ENCODE measurements at regions not wholly inside any gene's neighbourhood (a gene's known extent, or its start where the extent isn't known, plus 50 kb on each side); places are given as distances from the start of the nearest gene placed in this dataset.
A peak's percentile ranks its signal among the peaks of the same experiment; 100 is the strongest.

DNA sequence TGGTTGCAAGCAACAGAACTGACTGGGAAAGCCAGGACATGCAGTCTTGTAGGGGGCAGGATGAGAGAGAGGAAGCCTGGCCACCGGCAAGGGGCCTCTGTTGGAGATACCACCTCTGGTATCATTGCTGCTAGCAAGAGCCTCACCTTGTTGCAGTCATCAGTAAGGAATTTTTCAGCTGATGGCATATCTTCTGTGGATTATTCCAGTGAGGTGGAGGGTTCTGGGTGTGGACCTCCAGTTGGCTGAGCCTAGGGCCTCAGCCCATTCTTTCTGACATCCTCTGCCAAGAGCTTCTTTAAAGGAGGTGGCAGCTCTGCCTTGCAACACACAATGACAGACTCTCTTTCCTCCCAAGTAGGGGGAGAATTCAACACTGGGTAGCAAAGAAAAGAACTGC is 128.9 kb downstream of the AQP9 start:
- DNase-seq (ENCODE audit: low read depth, low spot score): no peak
- in situ Hi-C loops (cut with HindIII; ENCODE audit: low pct_unique_long_range_greater_than_20kb, low sequenced_read_pairs): no loop called here

DNA sequence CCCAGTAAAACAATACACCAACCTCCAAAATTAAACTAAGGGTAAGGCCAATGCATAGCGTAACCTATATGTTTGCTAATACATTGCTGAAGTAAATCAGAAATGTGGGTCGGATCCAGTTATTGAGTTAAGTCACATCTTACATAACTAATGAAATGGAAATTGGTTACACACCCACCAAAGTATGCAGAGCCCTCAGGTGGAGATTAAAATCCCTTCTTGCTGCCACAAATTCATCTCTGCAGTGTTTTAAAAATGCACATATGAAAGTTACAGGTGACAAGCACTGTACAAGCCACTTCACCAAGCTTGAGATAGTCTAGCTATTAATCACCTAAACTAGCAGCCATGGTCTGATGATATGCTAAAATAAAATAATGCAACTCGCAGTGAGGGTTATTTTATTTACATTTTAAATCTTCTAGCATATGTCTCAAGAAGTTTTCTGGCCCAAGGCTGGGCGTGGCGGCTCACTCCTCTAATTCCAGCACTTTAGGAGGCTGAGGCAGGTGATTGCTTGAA is 130.6 kb downstream of the AQP9 start:
- in situ Hi-C loops (cut with HindIII; ENCODE audit: low pct_unique_long_range_greater_than_20kb, low sequenced_read_pairs): no loop called here
- no peak for DNase-seq (ENCODE audit: low read depth, low spot score)

DNA sequence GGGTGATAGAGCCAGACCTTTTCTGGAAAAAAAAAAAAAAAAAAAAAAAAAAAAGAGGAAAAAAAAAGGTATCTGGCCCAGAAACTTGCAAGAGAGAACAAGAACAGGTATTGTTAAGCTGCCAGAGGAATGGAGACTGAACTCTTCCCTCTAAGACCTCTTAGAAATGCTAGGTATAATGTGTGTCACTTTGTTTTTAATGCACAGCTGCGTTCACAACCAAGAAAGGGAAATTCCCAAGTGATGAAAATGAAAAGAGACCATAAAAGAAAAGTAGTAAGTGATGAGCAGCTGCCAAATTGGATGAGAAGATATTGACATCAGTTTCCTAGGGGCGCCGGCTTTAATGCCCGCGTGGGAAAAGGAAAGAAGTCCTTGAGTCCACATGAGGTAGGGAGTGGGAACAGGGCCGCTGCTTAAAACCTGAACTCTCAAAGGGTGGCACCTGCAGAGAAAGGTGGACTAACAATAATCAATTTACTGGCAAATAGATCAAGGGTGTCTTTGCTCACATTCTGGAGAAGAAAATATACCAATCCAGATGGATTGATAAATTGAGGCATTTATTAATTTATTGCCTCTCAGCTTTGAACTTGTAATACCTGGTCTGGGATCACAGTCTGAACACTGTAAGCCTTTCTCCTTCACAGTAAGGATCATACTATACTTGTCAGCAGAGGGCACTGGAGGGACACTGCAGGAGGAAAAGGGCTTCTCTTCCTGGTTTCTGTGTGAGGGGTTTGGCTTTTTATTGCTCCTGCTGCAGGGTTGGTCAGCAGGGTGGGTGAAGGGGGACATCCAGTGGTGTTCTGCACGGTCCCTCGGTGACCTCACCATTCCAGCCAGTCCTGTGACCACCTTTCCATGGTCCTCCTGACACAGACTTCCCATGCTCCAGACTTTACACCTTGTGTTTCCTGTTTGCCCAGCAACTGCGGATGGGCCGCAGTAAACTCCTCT is 131.6 kb downstream of the AQP9 start:
- in situ Hi-C loops (cut with HindIII; ENCODE audit: low pct_unique_long_range_greater_than_20kb, low sequenced_read_pairs): no loop called here
- DNase-seq (ENCODE audit: low read depth, low spot score): peak; percentile 80

DNA sequence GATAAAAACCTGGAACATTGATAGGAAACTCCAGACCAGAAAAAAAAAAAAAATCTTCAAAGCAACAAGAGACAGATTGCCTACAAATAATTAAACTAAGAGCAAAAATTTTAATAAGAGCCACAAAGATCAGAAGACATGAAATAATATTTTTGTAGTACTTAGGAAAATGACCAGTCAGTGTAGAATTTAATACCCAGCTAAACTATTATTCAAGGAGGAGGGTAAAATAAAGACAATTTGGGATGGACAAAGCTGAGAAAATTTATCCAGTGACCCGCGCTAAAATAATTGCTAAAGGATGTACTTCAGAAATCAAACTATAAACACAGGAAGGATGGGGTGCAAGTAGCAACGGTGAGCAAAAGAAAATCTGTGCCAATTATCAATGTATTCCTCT is 133.2 kb downstream of the AQP9 start:
- DNase-seq (ENCODE audit: low read depth, low spot score): no peak
- in situ Hi-C loops (cut with HindIII; ENCODE audit: low pct_unique_long_range_greater_than_20kb, low sequenced_read_pairs): no loop called here

DNA sequence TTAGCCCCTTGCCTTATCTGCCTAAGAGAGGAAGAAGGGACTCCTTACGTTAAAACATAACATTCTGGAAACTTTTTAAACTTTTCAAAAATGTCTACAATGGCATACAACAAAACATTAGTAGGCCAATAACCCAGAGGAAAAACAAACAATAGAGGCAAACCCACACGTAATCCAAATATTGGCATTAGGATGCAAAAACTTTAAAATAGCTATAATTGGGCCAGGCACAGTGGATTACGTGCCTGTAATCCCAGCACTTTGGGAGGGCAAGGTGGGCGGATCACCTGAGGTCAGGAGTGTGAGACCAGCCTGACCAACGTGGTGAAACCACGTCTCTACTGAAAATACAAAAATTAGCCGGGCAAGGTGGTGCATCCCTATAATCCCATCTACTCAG is 134.9 kb downstream of the AQP9 start:
- DNase-seq (ENCODE audit: low read depth, low spot score): no peak
- in situ Hi-C loops (cut with HindIII; ENCODE audit: low pct_unique_long_range_greater_than_20kb, low sequenced_read_pairs): no loop called here

DNA sequence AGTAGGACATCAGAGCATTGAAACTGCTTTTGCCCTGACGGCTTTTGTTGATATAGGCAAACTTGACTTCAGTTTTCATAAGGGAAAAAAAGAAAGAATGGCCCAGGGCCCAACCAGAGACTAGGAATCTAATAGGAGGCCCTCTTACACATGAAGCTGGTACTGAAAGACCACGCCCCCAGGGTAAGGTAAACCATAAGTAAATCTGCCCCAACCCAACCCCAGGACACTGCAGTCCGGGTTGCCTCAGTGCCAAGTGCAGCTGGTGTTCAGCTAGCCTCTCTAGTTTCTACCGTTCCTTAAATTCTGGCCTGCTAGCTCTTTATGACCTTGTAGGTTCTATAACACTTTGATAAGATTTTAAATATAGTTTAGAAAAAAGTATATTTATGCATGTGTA is 136.7 kb downstream of the AQP9 start:
- in situ Hi-C loops (cut with HindIII; ENCODE audit: low pct_unique_long_range_greater_than_20kb, low sequenced_read_pairs): no loop called here
- DNase-seq (ENCODE audit: low read depth, low spot score): no peak

DNA sequence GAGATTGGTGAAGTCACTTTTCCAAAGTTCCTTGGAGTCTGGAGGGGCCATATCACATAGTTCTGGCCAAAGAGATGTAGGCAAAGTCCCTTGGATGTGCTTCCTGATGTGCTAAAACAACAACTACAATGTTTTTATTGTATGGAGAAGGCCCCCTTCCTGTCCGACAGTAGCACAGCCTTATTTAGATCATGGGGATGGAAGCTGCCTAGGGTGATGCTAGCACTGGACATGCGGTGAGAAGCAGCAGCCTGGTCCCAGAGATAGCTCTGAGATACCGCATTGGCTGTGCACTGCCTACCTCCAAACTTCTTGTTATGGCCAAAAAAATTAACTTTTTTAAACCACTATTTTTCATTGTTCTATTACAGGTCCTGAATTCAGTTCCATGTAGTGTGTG is 137.6 kb downstream of the AQP9 start:
- no peak for DNase-seq (ENCODE audit: low read depth, low spot score)
- in situ Hi-C loops (cut with HindIII; ENCODE audit: low pct_unique_long_range_greater_than_20kb, low sequenced_read_pairs): no loop called here

DNA sequence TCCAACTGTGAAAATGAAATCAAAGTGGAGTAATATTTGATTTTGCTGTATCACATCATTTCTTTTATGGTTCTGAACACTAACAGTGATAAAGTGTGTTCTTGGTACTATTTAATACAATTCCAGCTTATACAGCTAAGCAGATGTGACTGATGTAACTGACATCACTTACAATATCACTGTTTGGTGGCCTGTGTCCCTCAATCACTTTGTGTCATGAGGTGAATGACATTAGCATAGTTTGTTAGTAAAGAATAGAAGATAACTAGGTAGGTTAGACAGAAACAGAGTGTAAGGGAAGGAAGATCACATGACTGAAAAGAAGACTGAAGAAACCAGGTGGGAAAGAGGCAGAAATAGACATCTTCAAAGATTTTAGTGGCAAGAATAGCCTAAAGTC is 138.7 kb downstream of the AQP9 start:
- in situ Hi-C loops (cut with HindIII; ENCODE audit: low pct_unique_long_range_greater_than_20kb, low sequenced_read_pairs): no loop called here

DNA sequence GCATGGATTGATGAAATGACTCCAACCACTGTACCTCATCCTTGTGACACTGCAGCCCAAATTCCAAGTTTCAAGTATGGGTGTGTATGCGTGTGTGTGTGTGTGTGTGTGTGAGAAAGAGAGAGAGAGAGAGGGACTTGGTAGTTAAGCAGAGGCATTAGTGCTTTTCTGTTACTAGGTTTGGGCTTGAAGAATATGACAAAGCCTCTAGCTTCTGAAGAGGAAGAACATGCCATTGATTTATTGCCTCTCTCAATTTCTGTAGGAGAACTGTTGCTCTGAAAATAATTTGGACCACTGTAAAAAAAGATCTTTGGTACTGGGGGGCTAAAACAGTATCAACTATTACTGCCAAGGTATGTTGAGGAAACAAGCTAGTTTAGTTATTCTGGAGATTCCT is 139.2 kb downstream of the AQP9 start:
- no peak for DNase-seq (ENCODE audit: low read depth, low spot score)
- in situ Hi-C loops (cut with HindIII; ENCODE audit: low pct_unique_long_range_greater_than_20kb, low sequenced_read_pairs): no loop called here

More for the DNA sequence above, 138.7 kb downstream of the AQP9 start:
- DNase-seq (ENCODE audit: low read depth, low spot score): no peak

DNA sequence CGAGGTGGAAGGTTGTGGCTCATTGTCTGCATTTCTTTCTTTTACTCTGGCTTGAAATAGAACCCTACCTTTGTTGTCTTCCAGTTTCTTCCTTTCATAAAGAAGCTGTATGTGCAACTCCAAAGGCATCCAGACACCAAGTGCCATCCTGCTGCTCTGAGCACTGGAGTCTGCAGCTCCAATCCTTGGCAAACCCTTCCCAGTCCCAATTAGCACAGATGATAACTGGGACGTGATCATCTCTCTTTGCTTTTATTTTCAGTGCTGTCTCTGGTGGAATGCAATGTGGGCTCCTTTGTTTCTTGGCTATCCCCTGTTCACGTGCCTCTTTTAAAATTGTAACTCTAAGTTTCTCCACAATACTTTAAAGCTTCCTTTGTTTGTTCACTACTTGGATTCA is 140.9 kb downstream of the AQP9 start:
- DNase-seq (ENCODE audit: low read depth, low spot score): no peak
- in situ Hi-C loops (cut with HindIII; ENCODE audit: low pct_unique_long_range_greater_than_20kb, low sequenced_read_pairs): no loop called here

DNA sequence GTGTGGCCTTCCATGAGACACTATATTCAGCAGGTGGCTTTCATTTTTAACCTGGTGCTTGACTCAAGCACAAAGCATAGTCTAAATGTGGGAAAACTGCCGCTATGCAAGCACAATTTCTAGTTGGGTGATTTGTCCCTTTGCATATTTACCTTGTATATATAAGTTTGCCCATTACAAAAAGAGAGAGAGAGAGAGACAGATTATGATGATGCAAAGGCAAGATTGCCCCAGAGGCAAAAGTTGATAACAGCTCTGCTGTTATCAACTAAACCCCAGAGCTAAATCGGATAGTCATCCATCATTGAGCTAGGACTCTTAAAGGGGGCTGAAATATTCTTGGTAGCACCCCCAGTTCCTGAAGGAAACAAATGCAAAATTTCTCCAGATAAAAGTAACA is 141.5 kb downstream of the AQP9 start:
- in situ Hi-C loops (cut with HindIII; ENCODE audit: low pct_unique_long_range_greater_than_20kb, low sequenced_read_pairs): no loop called here
- DNase-seq (ENCODE audit: low read depth, low spot score): no peak

DNA sequence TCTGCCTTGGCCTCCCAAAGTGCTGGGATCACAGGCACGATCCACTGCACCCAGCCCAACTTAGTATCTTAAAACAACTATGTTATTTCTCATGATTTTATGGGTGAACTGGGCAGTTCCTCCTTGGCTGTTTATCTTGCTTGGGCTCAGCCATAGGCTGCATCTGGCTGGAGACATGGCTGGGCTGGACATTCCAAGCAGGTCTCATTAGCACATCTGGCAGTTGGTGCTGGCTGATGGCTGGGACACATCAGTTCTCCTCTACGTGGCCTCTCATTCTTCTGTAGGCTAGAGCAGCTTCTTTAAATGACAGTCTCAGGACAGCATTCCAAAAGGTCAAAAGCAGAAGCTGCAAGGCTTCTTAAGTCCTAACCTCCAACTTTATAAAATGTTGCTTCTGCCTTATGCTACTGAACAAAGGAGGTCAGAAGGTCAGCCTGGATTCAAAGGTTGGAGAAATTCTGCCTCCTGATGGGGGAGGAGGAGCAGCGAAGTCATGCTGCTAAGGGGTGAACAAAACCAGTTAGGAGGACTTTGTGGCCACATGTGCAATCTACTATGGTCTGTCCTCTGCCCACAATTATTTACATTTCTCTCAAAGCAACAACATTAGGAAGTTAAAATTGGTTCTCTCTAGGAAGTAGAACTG is 144.0 kb downstream of the AQP9 start:
- in situ Hi-C loops (cut with HindIII; ENCODE audit: low pct_unique_long_range_greater_than_20kb, low sequenced_read_pairs): no loop called here
- DNase-seq (ENCODE audit: low read depth, low spot score): no peak

DNA sequence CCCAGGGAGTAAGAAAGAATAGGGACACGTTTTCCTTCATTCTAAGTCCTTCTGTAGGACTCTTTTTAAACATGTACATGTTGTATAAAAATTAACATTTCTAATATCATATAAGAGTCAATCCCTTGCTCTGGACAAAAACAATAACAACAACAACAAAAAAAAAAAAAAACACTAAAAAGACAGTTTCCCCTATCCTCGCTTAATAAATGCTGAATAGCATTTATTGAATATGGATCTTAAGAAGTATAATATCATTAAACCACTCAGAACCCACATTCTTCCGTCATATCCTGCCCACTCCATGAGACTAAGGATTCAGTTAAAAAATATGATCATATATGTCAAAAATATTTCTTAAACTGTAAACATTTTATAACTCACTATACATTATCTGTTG is 145.1 kb downstream of the AQP9 start:
- no peak for DNase-seq (ENCODE audit: low read depth, low spot score)
- in situ Hi-C loops (cut with HindIII; ENCODE audit: low pct_unique_long_range_greater_than_20kb, low sequenced_read_pairs): no loop called here

DNA sequence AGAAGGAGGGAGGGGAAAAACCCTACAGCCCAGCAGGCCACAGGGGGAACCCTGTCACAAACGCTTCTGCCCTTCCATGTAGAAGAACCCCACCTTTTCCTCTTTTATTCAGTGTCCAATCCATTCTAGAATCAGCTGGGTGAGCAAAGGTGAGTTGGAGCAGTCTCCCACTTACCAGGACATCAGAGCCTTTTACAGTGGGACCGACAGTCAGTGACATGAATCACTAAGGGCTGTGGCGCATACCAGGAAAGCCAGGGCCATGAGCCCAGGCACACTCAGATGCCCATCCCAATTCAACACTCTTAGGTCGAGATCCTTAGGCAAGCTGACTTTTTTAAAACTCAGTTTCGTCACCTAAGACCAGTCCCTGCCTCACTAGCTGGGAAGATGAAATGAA is 146.1 kb downstream of the AQP9 start:
- in situ Hi-C loops (cut with HindIII; ENCODE audit: low pct_unique_long_range_greater_than_20kb, low sequenced_read_pairs): no loop called here

DNA sequence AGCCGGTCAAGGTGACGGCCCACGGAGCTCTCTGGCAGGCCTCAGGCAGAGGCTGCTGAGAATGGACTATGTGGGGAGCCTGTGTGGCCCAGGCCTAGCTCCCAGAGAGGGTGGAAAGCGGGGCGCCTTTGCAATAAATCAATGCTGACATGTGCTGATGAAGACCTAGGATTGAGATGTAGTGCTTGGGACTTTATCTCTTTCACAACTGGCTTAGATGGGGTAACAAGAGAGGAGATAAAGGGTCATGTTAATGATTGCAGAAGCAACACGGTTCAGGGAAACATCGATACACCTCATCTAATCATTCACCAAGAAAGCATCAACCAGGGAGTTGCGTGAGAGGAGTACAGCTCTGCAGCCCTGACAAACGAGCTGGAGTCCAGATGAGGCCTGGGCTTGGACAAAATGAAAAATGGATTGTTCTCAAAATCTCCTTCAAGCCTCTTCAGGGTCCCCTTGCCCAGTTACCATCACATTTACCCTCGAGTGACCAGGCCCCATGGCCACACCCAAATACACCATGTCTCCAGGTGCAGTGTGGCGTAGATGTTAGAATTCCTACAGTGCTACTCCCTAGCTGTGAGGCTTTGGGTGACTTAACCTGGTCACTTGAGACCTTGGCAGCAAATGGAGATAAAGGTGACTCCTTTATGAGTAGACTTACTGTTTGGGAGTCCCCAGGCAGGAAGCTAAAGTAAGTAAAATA is 146.4 kb upstream of the LIPC start:
- in situ Hi-C loops (cut with HindIII; ENCODE audit: low pct_unique_long_range_greater_than_20kb, low sequenced_read_pairs): no loop called here
- DNase-seq (ENCODE audit: low read depth, low spot score): no peak

More for the DNA sequence above, 146.1 kb downstream of the AQP9 start:
- DNase-seq (ENCODE audit: low read depth, low spot score): no peak

DNA sequence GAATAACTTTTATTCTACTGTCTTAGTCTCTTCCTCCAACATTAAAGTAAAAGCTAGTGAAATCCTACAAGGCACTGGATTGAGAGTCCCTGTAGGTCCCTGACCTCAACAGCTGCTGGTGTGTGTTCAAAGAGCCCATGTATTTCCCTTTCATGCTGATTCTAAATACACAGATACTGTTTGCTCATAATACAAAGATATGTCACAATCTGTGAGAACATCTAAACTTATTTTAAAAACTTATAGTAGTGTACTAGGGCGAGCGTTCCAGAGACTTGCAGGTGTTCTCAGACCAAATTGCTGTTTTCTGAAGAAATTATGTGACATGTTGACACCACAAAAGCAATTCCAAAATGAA is 145.9 kb upstream of the LIPC start:
- in situ Hi-C loops (cut with HindIII; ENCODE audit: low pct_unique_long_range_greater_than_20kb, low sequenced_read_pairs): no loop called here

DNA sequence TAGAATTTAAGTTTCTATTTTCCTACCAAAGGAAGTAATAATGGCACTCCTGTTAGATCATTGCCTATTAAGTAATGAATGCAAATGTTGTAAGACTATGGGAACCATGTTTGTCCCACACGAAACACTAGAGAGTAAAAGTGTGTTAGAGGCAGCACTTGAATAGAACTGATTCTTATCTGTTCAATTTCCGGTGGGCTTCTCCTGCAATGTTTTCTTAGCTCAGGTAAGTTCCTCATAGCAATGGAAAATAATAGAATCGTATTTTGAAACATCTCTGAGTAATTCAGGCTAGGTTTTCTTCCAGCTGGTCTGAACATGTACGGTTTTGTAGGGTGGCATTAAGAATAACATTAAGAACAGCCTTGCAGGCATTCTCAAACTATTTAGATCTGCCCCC is 145.3 kb upstream of the LIPC start:
- DNase-seq (ENCODE audit: low read depth, low spot score): no peak
- in situ Hi-C loops (cut with HindIII; ENCODE audit: low pct_unique_long_range_greater_than_20kb, low sequenced_read_pairs): no loop called here

More for the DNA sequence above, 145.9 kb upstream of the LIPC start:
- no peak for DNase-seq (ENCODE audit: low read depth, low spot score)

DNA sequence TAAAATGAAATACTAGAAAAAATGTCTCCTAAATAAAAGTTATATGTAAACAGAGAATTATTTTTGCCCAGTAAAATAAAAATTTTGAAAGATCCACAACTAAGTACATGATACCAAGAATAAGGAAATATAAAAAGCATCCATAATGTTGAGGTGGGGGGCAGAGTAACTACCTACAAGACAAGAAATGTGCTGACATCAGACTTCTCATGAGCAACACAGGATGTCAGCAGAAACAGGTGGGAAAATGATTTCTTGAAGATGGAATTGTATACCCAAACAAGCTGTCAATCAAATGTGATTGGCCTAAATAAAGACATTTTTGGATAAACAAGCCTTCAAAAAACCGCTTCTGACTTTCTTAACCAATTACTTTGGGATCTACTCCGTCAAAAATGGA is 143.9 kb upstream of the LIPC start:
- DNase-seq (ENCODE audit: low read depth, low spot score): no peak
- in situ Hi-C loops (cut with HindIII; ENCODE audit: low pct_unique_long_range_greater_than_20kb, low sequenced_read_pairs): no loop called here
